Hypothalamus (tissue), 51 donors: ENCODE measurements at regions not wholly inside any gene's neighbourhood (a gene's known extent, or its start where the extent isn't known, plus 50 kb on each side); places are given as distances from the start of the nearest gene placed in this dataset.

Source experiments
- DNase-seq, 51 donors: peaks; one replicate each; lab custom pipeline; 2025; lab: John Stamatoyannopoulos, UW

GRCh38 chr2:164439885-164440284 lies 181.4 kb downstream of the GRB14 start:
- no peak for DNase-seq

GRCh38 chr2:164439235-164439634 lies 182.0 kb downstream of the GRB14 start:
- DNase-seq = no peak

- no peak for DNase-seq
These were observed 182.6 kb downstream of the GRB14 start for GRCh38 chr2:164438490-164439205.

GRCh38 chr2:164436131-164436530 lies 185.2 kb downstream of the GRB14 start:
- DNase-seq = no peak

- peak in 18 of 51 donors; percentile 0 to 59 (median 4) for DNase-seq
These were observed 191.0 kb downstream of the GRB14 start for GRCh38 chr2:164430166-164430783.

GRCh38 chr2:164429354-164429753 lies 191.9 kb downstream of the GRB14 start:
- DNase-seq = no peak

- no peak for DNase-seq
These were observed 194.2 kb downstream of the GRB14 start for GRCh38 chr2:164427111-164427510.

GRCh38 chr2:164420787-164421186 lies 200.5 kb downstream of the GRB14 start:
- DNase-seq = no peak

GRCh38 chr2:164412831-164413230 lies 208.5 kb downstream of the GRB14 start:
- DNase-seq = no peak

- DNase-seq = no peak
These were observed 231.9 kb downstream of the GRB14 start for GRCh38 chr2:164389411-164389810.

- peak in 2 of 51 donors; percentile 1 to 13 for DNase-seq
These were observed 232.8 kb downstream of the GRB14 start for GRCh38 chr2:164388511-164388910.

- DNase-seq = no peak
These were observed 235.1 kb downstream of the GRB14 start for GRCh38 chr2:164386231-164386630.

GRCh38 chr2:164384434-164384833 lies 236.8 kb downstream of the GRB14 start:
- DNase-seq = no peak

- DNase-seq = no peak
These were observed 249.4 kb downstream of the GRB14 start for GRCh38 chr2:164371916-164372315.

- no peak for DNase-seq
These were observed 251.9 kb downstream of the GRB14 start for GRCh38 chr2:164369366-164369765.

- no peak for DNase-seq
These were observed 252.4 kb downstream of the GRB14 start for GRCh38 chr2:164368896-164369295.

GRCh38 chr2:164363646-164364045 lies 257.6 kb downstream of the GRB14 start:
- no peak for DNase-seq

GRCh38 chr2:164351536-164351935 lies 269.7 kb downstream of the GRB14 start:
- no peak for DNase-seq

GRCh38 chr2:164335947-164336346 lies 285.3 kb downstream of the GRB14 start:
- no peak for DNase-seq

GRCh38 chr2:164335128-164335527 lies 286.2 kb downstream of the GRB14 start:
- no peak for DNase-seq

- no peak for DNase-seq
These were observed 293.0 kb downstream of the GRB14 start for GRCh38 chr2:164328310-164328709.

GRCh38 chr2:164323978-164324377 lies 297.3 kb downstream of the GRB14 start:
- no peak for DNase-seq
